Neural crest cell (in vitro differentiated cells): ENCODE measurements at regions not wholly inside any gene's neighbourhood (a gene's known extent, or its start where the extent isn't known, plus 50 kb on each side); places are given as distances from the start of the nearest gene placed in this dataset.

Experiments used
- DNase-seq: peaks from one replicate; pipeline ENCODE4 v3.0.0; 2021; ENCODE audit warnings: low read depth, mixed read lengths, low spot score
- H3K27ac Mint-ChIP-seq: one replicate; pipeline ENCODE4 v1.8.0; 2021; ENCODE audit warnings: mild to moderate bottlenecking, mixed read lengths; ENCODE audit not compliant: unreplicated experiment
- H3K27me3 Mint-ChIP-seq: 2 replicates; pipeline ENCODE4 v1.8.0; 2021; ENCODE audit warnings: low read depth, mild to moderate bottlenecking, mixed read lengths
- H3K36me3 Mint-ChIP-seq: 2 replicates; pipeline ENCODE4 v1.8.0; 2021; ENCODE audit warnings: low read depth, mild to moderate bottlenecking, mixed read lengths
- H3K4me1 Mint-ChIP-seq: 2 replicates; pipeline ENCODE4 v1.8.0; 2021; ENCODE audit warnings: mixed read lengths
- H3K4me3 Mint-ChIP-seq: one replicate; pipeline ENCODE4 v1.8.0; 2021; ENCODE audit warnings: mild to moderate bottlenecking, mixed read lengths
- H3K9me3 Mint-ChIP-seq: 2 replicates; pipeline ENCODE4 v1.8.0; 2021; ENCODE audit warnings: mixed read lengths
- TF ChIP-seq, protein P1 (sequence below): fragments of 200-600 bp; sonication (generic); conservative IDR thresholded peaks from 2 replicates; pipeline ENCODE4 v1.5.0; 2021; ENCODE audit warnings: antibody characterized with exemption, mild to moderate bottlenecking

DNA sequence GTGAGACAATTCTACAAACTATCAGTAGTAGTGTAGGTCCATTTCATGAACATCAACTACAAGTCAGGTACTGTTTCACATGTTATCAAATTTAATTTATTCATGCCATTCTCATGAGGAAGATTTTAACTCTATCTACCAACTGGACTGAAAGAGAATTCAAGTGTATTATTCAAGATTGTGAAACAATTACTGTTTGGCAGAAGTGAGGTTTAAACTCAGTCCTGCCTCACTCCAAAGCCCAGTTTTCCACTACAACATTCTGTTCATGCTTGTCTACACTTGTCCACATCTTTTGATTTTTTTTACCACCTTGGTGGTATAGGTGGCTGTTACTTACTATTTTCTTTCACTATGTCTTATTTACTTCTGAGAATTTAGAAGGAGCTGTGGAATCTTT is 272.9 kb downstream of the TGFB2 start:
- no peaks in the 10 kb centered on the region for H3K36me3 Mint-ChIP-seq
- no peak overlapping the region for H3K27ac Mint-ChIP-seq
- TF ChIP-seq, protein P1, sequence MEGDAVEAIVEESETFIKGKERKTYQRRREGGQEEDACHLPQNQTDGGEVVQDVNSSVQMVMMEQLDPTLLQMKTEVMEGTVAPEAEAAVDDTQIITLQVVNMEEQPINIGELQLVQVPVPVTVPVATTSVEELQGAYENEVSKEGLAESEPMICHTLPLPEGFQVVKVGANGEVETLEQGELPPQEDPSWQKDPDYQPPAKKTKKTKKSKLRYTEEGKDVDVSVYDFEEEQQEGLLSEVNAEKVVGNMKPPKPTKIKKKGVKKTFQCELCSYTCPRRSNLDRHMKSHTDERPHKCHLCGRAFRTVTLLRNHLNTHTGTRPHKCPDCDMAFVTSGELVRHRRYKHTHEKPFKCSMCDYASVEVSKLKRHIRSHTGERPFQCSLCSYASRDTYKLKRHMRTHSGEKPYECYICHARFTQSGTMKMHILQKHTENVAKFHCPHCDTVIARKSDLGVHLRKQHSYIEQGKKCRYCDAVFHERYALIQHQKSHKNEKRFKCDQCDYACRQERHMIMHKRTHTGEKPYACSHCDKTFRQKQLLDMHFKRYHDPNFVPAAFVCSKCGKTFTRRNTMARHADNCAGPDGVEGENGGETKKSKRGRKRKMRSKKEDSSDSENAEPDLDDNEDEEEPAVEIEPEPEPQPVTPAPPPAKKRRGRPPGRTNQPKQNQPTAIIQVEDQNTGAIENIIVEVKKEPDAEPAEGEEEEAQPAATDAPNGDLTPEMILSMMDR, result no peak
- H3K4me3 Mint-ChIP-seq, result no peak overlapping the region
- H3K27me3 Mint-ChIP-seq, result no peaks in the 10 kb centered on the region
- peaks cover 6% of the 10 kb centered on the region for H3K9me3 Mint-ChIP-seq
- no peaks in the 10 kb centered on the region for H3K4me1 Mint-ChIP-seq
- no peak for DNase-seq

GRCh38 chr1:218620956-218621355 is 275.8 kb downstream of the TGFB2 start:
- no peaks in the 10 kb centered on the region for H3K27me3 Mint-ChIP-seq
- peaks cover 6% of the 10 kb centered on the region for H3K9me3 Mint-ChIP-seq

GRCh38 chr1:218624052-218624451 is 278.9 kb downstream of the TGFB2 start:
- Mint-ChIP-seq H3K4me3 (no peak overlapping the region), H3K4me1 (no peaks in the 10 kb centered on the region), H3K27ac (no peak overlapping the region), H3K36me3 (no peaks in the 10 kb centered on the region), H3K27me3 (no peaks in the 10 kb centered on the region), H3K9me3 (peaks cover 12% of the 10 kb centered on the region)
- DNase-seq, result no peak
- TF ChIP-seq, protein P1, result no peak

More at GRCh38 chr1:218620956-218621355, 275.8 kb downstream of the TGFB2 start:
- Mint-ChIP-seq H3K27ac (no peak overlapping the region), H3K4me3 (no peak overlapping the region), H3K36me3 (no peaks in the 10 kb centered on the region), H3K4me1 (no peaks in the 10 kb centered on the region)
- DNase-seq, result no peak
- TF ChIP-seq, protein P1, result no peak

- Mint-ChIP-seq H3K9me3 (peaks cover 12% of the 10 kb centered on the region), H3K4me3 (no peak overlapping the region), H3K4me1 (no peaks in the 10 kb centered on the region), H3K27ac (no peak overlapping the region), H3K36me3 (no peaks in the 10 kb centered on the region), H3K27me3 (no peaks in the 10 kb centered on the region)
- DNase-seq, result no peak
- TF ChIP-seq, protein P1, result no peak
These were observed 280.3 kb downstream of the TGFB2 start for GRCh38 chr1:218625393-218625792.

- no peak overlapping the region for H3K4me3 Mint-ChIP-seq
- H3K27ac Mint-ChIP-seq, result no peak overlapping the region
- peaks cover 15% of the 10 kb centered on the region for H3K36me3 Mint-ChIP-seq
- DNase-seq, result no peak
- TF ChIP-seq, protein P1, result no peak
- H3K4me1 Mint-ChIP-seq, result no peaks in the 10 kb centered on the region
- no peaks in the 10 kb centered on the region for H3K27me3 Mint-ChIP-seq
- H3K9me3 Mint-ChIP-seq, result peaks cover 12% of the 10 kb centered on the region
These were observed 288.3 kb downstream of the TGFB2 start for GRCh38 chr1:218633238-218633988.
